OCI-LY7 (cell line): ENCODE measurements at regions not wholly inside any gene's neighbourhood (a gene's known extent, or its start where the extent isn't known, plus 50 kb on each side); places are given as distances from the start of the nearest gene placed in this dataset.

Experiments
- EZH2phosphoT487 ChIP-seq: fragments of 200-600 bp; sonication (generic); IDR thresholded peaks from 2 replicates; pipeline ENCODE4 v1.6.1; 2018; ENCODE audit warnings: low read depth, borderline replicate concordance, mild to moderate bottlenecking, mixed run types, antibody characterized with exemption, low read length, moderate library complexity, mixed read lengths
- TF ChIP-seq, protein P1 (sequence below): fragments of 200-600 bp; sonication (generic); conservative IDR thresholded peaks from 2 replicates; pipeline ENCODE4 v1.5.1; 2014; ENCODE audit warnings: mild to moderate bottlenecking, antibody characterized with exemption, low read length, moderate library complexity, mixed read lengths

DNA sequence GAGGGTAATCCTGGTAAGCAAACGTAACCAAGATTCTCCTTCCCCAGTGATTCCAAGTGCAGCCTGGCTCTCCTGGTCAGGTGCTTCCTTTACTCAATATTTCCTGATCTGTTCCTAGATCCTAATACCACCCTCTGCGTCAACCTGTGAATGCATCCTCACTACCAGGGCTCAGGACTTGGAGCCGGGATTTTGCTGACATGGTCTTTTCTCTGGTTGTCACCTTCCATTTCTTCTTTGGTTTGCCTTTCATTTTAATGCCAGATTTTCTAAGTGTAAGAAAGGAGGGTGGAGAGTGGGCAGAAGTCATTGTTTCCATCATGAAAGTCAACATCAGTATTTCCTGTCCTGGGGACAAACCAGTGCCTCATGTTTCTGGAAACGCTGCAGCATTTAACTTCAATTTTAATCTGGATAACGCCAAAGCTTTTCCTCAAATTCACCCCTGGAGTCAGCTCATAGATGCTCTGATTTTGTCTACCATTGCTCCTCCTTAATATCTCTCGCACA is 210.4 kb upstream of the ZNF32 start:
- TF ChIP-seq EZH2phosphoT487 = no peak
- TF ChIP-seq, protein P1, sequence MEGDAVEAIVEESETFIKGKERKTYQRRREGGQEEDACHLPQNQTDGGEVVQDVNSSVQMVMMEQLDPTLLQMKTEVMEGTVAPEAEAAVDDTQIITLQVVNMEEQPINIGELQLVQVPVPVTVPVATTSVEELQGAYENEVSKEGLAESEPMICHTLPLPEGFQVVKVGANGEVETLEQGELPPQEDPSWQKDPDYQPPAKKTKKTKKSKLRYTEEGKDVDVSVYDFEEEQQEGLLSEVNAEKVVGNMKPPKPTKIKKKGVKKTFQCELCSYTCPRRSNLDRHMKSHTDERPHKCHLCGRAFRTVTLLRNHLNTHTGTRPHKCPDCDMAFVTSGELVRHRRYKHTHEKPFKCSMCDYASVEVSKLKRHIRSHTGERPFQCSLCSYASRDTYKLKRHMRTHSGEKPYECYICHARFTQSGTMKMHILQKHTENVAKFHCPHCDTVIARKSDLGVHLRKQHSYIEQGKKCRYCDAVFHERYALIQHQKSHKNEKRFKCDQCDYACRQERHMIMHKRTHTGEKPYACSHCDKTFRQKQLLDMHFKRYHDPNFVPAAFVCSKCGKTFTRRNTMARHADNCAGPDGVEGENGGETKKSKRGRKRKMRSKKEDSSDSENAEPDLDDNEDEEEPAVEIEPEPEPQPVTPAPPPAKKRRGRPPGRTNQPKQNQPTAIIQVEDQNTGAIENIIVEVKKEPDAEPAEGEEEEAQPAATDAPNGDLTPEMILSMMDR = no peak
